Stimulated activated CD4-positive, alpha-beta T cell treated with anti-CD3 and anti-CD28 coated beads, Interleukin-4, amount 100 ng/mL, for 24 hours (primary cell): ENCODE measurements at regions not wholly inside any gene's neighbourhood (a gene's known extent, or its start where the extent isn't known, plus 50 kb on each side); places are given as distances from the start of the nearest gene placed in this dataset.

Source experiments
- DNase-seq: peaks from one replicate; pipeline ENCODE4 v3.0.0-alpha.2; 2020

DNA sequence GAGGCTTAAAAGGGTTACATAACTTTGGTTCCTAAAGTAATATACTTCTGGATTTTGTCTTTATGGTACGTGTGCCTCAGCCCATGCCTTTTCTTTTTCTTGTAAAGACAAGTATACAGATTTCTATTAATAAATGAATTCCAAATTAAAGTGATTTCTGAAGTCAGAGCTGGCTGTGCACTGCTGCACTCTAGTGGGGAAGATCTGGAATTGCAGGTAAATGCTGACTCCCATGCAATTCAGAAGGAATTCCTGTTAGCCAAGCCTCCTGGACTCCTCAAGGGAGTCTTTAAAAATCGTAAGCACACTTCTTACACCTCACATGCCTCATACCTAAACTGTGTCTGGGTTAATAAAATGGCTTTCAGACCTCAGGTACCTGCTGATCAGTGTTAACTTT is 118.4 kb upstream of the SLC7A1 start:
- peak; percentile 8 for DNase-seq

GRCh38 chr13:29711776-29712175 is 116.3 kb upstream of the SLC7A1 start:
- no peak for DNase-seq

DNA sequence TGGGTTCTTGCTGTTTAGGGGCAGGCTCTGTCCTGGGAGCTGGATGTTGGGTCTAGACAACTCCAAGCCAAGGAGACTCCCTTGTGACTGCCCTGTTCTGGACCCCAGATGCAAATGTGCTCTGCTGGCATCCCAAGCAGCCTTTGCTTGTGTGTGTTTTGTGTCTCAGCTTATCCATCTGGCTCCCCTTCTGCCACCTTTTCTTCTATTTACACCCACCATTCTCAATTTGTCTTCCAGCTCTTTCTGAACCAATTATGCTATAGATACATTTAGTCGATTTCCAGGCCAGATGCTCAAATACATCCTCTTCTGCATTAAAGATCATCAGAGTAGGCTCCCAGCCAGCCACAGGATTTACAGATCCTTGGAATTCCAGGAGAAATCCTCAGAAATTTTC is 115.0 kb upstream of the SLC7A1 start:
- no peak for DNase-seq

DNA sequence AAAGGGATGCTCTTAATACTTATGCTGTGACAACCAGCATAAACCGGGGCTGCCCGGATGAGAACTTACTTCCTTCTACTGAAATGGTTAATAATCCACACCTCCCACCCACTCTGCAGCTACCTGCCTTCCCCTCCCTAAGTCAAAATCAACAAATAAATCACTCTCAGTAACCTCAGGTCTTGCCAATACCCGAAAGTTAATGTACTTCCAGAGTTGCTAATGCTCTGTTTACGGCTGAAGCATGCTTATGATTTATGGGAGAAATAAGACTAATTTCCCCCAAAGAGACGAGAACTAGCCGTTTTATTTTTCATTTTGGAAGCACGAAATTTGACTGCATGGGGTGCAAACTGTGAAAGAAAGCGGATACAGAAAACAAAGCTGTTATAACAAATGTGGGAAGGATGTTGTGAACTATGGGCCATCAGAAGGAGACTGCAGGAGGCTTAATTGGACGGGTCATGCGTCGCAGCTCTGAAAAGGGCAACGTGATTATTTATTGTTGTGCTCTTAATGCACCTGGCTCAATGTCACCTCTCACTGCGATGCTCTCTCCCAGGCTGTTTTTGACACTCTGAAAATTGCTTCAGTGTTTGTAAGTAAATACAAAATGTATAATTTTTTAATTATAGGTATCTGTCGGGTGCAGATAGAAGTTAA is 114.0 kb upstream of the SLC7A1 start:
- DNase-seq, result no peak

GRCh38 chr13:29707876-29708543 is 112.5 kb upstream of the SLC7A1 start:
- peak; percentile 58 for DNase-seq

- no peak for DNase-seq
These were observed 111.4 kb upstream of the SLC7A1 start for GRCh38 chr13:29706923-29707322.

DNA sequence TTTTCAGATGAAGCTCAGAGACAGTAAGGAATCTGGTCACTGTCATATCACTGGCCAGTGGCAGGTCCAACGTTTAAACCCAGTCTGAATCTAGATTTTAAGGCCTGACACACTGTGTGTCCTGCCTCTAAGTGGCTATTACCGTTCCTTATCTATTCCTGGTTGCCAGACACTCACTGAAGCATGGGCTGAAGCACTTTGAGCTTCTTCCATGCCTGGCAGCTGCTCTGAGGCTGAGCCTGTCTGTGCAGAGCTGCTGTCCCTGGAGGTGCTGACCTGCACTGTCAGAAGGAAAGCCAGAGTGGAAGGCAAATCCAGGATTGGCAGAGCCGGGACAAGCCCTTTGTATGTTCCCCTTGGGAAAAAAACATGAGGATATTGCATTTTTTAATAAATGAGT is 109.2 kb upstream of the SLC7A1 start:
- DNase-seq, result no peak

DNA sequence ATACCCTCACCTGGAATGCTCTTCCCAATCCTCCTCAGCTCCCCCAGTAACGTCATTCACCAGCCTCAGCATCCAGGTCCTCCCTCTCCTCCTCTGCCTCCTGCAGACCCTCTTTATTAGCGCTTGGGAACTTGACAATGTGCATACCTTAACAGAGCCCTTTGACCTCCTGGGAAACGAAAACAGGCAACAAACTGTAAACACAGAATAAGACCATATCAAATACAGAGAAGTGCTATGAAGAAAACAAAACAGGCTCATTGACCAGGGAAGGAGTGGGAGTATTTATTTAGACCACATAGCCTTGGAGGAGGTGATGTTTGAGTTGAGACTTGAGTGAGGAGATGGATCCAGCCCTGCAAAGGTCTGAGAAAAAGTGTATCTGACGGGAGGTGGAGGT is 107.9 kb upstream of the SLC7A1 start:
- DNase-seq, result no peak

GRCh38 chr13:29702912-29703351 is 107.4 kb upstream of the SLC7A1 start:
- DNase-seq, result no peak

- DNase-seq, result no peak
These were observed 102.6 kb upstream of the SLC7A1 start for GRCh38 chr13:29698106-29698505.

- no peak for DNase-seq
These were observed 101.1 kb upstream of the SLC7A1 start for GRCh38 chr13:29696606-29697005.

- DNase-seq, result no peak
These were observed 97.9 kb upstream of the SLC7A1 start for GRCh38 chr13:29693275-29693945.

DNA sequence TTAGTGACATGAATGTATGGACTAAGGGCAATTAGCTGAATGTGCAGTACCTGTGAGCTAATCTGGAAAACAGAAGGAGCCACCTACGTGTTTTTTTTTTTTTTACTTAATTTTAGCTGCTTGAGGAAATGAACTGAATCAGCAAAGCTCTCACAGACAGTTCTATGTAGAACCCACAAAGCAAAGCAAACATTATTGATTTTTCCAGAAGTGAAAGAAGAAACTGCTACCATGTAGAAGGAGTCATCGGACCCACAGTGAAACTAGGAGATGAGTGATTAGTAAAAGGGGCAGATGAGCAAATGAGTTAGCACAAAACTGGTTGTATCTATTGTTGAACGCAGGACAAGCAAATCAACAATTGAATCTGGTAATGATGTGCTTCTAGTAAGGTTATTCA is 94.1 kb upstream of the SLC7A1 start:
- no peak for DNase-seq

GRCh38 chr13:29688193-29688592 is 92.7 kb upstream of the SLC7A1 start:
- no peak for DNase-seq

GRCh38 chr13:29684441-29684840 is 89.0 kb upstream of the SLC7A1 start:
- DNase-seq, result no peak

GRCh38 chr13:29683041-29683440 is 87.6 kb upstream of the SLC7A1 start:
- no peak for DNase-seq

- no peak for DNase-seq
These were observed 86.4 kb upstream of the SLC7A1 start for GRCh38 chr13:29681864-29682263.

GRCh38 chr13:29679396-29680053 is 84.0 kb upstream of the SLC7A1 start:
- DNase-seq, result no peak

DNA sequence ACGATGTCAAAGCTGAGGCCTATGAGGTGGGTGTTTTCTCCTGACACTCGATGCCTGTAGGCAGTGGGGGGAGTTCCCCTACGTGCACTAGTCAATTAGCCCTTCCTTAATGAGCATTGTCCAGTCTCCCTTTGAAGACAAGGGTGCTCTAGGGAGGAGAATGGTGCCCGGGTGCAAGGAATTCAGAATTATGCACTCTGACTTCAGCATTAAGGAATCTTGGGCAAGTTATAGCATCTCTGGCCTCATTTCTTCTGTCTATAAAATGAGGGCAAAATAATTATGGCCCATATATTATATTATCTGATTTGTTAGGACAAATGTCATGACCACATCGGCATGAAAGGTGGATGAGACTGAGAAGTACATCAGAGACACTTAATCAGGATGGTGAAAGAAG is 82.1 kb upstream of the SLC7A1 start:
- no peak for DNase-seq

DNA sequence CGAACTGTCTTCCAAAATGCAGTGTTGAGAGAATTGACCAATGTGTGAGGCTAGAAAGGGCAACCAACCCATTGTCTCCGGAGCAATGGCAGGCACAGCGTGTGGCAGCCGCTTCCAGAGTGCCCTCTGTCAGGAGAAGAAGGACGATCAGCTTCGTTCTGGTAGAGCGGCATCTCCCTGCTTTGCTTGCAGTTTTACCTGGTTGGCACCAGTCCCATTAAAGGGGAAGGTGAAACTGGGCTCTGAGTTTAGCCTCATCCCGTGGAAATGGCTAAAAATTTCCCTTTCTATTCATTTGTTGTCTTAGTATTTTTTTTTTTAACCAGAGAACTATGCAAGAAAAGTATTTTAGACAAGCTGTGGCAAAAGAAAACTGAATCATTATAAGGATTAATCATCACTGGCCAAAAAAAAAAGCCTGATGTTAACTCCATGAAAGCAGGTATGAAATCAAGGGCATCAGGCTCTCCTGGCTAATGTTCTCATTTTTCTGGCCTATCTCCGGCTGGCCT is 81.5 kb upstream of the SLC7A1 start:
- DNase-seq, result no peak

- no peak for DNase-seq
These were observed 81.0 kb upstream of the SLC7A1 start for GRCh38 chr13:29676535-29676934.

DNA sequence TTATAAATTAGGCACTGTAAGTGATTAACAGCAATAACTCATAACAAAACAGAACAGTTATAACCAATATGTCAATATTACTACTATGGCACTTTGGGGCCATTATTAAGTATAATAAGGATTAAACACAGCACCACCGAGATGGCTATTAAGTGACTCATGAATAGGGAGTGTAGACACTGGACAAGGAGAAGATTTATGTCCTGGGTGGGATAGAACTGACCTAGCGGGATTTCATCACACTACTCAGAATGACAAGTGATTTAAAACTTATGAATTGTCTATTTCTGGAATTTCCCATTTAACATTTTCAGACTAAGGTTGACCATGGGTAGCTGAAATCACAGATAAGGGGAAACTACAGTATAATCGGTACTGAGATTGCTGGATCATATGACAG is 79.0 kb upstream of the SLC7A1 start:
- DNase-seq, result no peak

DNA sequence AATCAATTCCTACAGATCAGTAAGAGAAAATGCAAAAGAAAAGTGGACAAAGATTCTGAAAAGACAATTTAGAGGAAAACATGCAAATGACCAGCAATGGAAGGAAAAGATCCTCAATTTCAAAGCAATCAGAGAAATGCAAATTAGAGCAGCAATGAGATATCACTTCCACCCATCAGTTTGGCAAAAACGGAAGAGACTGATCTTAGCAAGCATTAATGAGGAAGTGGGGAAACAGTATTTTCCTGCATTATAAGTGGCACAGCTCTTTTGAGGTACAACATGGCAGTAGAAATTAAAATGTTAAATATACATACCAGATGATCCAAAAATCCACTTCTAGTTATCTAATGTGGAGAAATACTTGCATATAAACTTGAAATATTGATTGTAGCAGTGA is 69.1 kb upstream of the SLC7A1 start:
- DNase-seq, result no peak
